ENCODE measurements at regions not wholly inside any gene's neighbourhood (a gene's known extent, or its start where the extent isn't known, plus 50 kb on each side); places are given as distances from the start of the nearest gene placed in this dataset.
"Not testable (repeated sequence)": the region's sequence is repeated elsewhere in the genome, so short reads cannot be mapped to it uniquely, and the experiment has no call there.

- no peak for DNase-seq (ENCODE audit: low spot score)
- TF ChIP-seq CTCF (IDR thresholded peaks at IDR 0.05; ENCODE audit: extremely low read depth, missing control alignments), result no peak
Measured at GRCh38 chr2:173521450-173522192, 166.9 kb downstream of the CDCA7 start.

- no peak for DNase-seq (ENCODE audit: low spot score)
Measured at GRCh38 chr2:173523497-173523896, 168.8 kb downstream of the CDCA7 start.

GRCh38 chr2:173524256-173524955, 169.7 kb downstream of the CDCA7 start:
- TF ChIP-seq CTCF (IDR thresholded peaks at IDR 0.05; ENCODE audit: extremely low read depth, missing control alignments), result no peak
- no peak for DNase-seq (ENCODE audit: low spot score)

More at GRCh38 chr2:173523497-173523896, 168.8 kb downstream of the CDCA7 start:
- TF ChIP-seq CTCF (IDR thresholded peaks at IDR 0.05; ENCODE audit: extremely low read depth, missing control alignments), result no peak

- not testable (repeated sequence) for DNase-seq (ENCODE audit: low spot score)
Measured at GRCh38 chr2:173532732-173533531, 178.3 kb downstream of the CDCA7 start.

GRCh38 chr2:173537694-173538093, 183.0 kb downstream of the CDCA7 start:
- no peak for DNase-seq (ENCODE audit: low spot score)
- no peak for TF ChIP-seq CTCF (IDR thresholded peaks at IDR 0.05; ENCODE audit: extremely low read depth, missing control alignments)

- no peak for DNase-seq (ENCODE audit: low spot score)
- no peak for TF ChIP-seq CTCF (IDR thresholded peaks at IDR 0.05; ENCODE audit: extremely low read depth, missing control alignments)
Measured at GRCh38 chr2:173539615-173540014, 184.9 kb downstream of the CDCA7 start.

- no peak for TF ChIP-seq CTCF (IDR thresholded peaks at IDR 0.05; ENCODE audit: extremely low read depth, missing control alignments)
- DNase-seq (ENCODE audit: low spot score), result no peak
Measured at GRCh38 chr2:173544641-173545363, 190.1 kb downstream of the CDCA7 start.
